Posterior cingulate gyrus (tissue), 11 donors: ENCODE measurements at regions not wholly inside any gene's neighbourhood (a gene's known extent, or its start where the extent isn't known, plus 50 kb on each side); places are given as distances from the start of the nearest gene placed in this dataset.

ENCODE experiments used
- DNase-seq, 10 donors: peaks; one replicate each; pipeline versions ENCODE4 v3.0.0 to v3.0.0-alpha.2; 2020 to 2021; ENCODE audit warnings: mixed read lengths in 3 of 10
- intact Hi-C: fragments of 100-400 bp; cut with DNase I; formaldehyde crosslinking; loops from one replicate; pipeline ENCODE4 v1.15.1; 2023

DNA sequence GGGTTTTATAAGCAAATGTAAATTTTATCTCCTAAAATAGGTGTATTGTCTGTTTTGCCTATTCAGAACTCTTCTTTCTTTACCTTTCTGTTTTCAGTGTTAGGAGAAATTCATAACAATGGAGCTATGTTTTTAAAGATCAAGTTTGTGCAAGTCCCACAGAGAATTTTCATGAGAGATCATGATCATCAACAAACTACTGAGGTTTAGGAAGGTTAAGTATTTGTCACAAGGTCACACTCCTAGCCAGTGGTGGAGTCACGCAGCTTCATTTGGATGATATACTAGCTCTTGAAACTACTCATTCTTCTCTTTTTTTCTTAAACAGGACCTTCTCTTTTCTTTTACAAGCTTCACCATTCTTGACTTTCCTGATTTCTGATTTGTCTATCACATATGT lies 892.6 kb upstream of the FRG1 start:
- no peak for DNase-seq
- intact Hi-C loops = no loop called here

- intact Hi-C loops = no loop called here
- DNase-seq = no peak
Observed at GRCh38 chr4:189049682-189050081, 891.0 kb upstream of the FRG1 start.

DNA sequence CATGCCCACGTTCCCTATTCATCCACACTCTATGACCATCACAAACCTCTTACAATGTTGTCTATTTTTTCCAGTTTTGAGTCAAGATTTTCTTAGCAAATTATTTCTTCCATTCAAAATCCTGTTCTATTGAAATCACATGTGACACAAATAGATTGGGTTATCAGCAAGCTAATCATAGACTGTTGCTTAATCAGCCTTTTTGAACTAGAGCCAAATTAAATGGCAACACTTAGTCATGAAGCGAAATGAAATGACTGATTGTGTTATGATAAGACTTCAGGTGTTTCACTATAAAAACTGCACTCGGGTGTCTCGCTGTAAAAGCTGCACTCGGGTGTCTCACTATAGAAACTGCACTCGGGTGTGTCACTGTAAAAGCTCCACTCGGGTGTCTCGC lies 890.0 kb upstream of the FRG1 start:
- intact Hi-C loops = no loop called here

DNA sequence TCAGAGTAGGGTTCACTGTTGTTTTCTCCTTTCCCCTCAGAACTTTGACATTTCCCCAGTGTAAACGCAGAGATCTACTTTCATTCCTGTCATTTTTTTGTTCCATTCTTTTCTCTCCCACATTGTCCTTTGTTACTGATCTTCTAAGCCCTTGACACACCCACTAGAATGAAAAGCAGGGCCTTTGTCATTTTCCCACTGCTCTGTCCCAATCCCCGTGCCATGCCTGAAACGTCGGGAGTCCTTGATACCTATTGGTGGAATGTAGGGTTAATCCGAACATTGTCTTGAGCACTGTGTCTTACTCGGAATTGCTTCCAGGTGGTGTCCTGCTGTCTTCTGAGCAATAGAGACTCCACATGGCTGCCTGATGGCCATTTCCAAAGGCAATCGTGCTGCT lies 887.1 kb upstream of the FRG1 start:
- no peak for DNase-seq
- intact Hi-C loops = no loop called here

More for the DNA sequence above, 890.0 kb upstream of the FRG1 start:
- DNase-seq = no peak

- no peak for DNase-seq
- intact Hi-C loops = no loop called here
Observed at GRCh38 chr4:189060104-189060503, 880.6 kb upstream of the FRG1 start.

DNA sequence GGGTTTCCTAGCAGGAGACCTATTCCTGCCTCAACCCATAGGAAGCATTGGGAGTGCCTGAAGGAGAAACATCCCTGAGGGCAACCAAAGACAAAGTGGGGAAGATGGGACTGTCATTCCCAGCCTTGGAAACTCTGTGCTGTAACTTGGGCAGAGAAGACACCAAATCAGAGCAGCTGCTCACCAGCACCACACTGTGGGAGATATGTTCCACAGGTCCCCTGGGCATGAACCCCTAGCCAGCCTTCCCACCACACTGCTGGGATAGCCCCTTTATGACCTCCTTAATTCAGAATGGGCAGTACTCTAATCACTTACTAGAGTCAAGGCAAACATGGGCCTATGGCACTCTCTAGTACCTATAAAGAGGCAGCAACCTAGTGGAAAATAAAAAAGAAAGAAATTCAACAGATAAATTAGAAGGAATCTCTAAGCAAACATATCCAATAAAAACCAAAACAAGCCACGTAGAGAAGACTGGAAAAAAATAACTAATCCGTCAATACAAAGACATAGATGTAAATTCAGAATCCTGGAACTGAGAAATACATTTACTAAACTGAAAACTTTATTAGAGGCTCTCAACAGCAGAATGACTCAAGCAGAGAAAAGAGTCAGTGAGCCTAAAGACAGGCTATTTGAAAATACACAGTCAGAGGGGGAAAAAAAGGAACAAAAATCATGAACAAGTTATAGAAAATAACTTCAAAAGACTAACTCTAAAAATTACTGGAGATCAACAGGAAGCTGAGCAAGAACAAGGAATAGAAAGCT lies 878.4 kb upstream of the FRG1 start:
- no peak for DNase-seq
- intact Hi-C loops = no loop called here

DNA sequence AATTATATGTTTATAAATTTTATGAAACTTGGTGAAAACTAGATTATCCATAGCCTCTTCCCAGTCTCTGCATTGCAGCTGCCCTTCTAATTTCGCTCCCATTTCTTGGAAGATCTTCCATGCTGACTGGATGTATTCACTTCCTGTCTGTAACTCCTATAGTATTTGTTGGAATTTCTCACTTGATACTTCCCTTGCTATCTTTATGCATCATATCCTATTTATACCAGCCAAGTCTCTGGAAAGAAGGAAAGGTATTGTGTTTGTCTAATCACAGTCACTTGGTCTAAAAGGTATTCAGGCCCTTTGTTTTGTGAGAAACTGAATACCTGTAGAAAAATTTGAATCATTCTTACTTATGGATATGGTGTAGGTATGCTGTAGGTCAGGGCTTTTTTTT lies 870.9 kb upstream of the FRG1 start:
- intact Hi-C loops = no loop called here
- no peak for DNase-seq

GRCh38 chr4:189071241-189071640 lies 869.4 kb upstream of the FRG1 start:
- DNase-seq = no peak
- intact Hi-C loops = no loop called here

- intact Hi-C loops = no loop called here
- no peak for DNase-seq
Observed at GRCh38 chr4:189073739-189074138, 866.9 kb upstream of the FRG1 start.

DNA sequence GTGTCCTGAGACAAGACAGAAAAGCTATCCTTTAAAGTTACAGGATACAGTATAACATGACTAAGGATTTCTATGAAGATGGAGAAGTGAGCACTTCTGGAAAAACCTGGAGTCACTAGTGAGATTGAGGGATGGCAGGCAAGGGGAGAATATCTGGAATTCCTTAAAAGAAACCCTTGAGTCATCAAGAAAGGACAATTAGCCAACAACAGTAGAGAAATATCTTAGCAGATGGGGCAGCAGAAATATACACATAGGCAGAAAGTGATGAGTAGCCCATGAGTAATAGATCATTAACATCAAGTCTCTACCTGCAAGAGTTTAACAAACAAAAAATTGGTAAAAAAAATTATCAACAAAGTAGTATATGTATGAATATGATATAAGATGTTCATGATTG lies 858.8 kb upstream of the FRG1 start:
- intact Hi-C loops = no loop called here

GRCh38 chr4:189083769-189084168 lies 856.9 kb upstream of the FRG1 start:
- intact Hi-C loops = no loop called here
- DNase-seq = no peak

More for the DNA sequence above, 858.8 kb upstream of the FRG1 start:
- DNase-seq = no peak

- no peak for DNase-seq
- intact Hi-C loops = no loop called here
Observed at GRCh38 chr4:189084671-189085070, 856.0 kb upstream of the FRG1 start.

DNA sequence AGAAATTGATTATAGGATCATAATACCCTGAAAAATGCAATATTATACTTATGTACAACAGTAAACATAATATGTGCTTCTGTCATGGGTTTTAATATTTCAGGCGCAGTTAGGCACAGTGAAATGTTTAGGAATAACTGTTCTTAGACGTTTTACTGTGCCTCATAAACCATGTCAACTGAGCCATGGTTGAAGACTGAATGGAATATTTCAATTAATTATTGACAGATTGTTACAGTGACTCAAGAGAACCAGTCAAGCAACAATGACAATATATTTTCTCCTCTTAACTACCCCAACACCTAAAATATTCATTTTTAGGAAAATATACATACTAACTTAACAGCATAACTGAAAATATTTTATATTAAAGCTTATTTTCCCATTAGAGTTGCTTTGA lies 852.7 kb upstream of the FRG1 start:
- DNase-seq = no peak
- intact Hi-C loops = no loop called here

DNA sequence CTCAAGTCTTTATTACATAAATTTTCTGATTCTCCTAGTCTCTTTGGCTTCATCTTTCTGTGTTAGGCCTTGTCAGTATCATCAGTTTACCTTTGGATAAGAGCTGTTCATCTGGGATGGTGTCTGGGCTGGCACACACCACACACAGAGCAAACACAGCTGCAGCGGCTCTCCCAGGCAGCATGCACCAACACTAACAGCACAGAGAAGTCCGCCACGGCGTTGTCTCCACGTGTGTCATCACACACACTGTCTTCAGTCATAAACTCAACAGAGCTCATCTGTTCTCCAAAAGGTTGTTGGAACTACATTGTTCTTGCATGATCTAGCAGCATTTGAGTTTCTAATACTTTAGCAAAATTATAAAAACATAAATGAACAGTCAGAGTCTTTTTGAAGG lies 851.9 kb upstream of the FRG1 start:
- intact Hi-C loops = no loop called here
- no peak for DNase-seq

DNA sequence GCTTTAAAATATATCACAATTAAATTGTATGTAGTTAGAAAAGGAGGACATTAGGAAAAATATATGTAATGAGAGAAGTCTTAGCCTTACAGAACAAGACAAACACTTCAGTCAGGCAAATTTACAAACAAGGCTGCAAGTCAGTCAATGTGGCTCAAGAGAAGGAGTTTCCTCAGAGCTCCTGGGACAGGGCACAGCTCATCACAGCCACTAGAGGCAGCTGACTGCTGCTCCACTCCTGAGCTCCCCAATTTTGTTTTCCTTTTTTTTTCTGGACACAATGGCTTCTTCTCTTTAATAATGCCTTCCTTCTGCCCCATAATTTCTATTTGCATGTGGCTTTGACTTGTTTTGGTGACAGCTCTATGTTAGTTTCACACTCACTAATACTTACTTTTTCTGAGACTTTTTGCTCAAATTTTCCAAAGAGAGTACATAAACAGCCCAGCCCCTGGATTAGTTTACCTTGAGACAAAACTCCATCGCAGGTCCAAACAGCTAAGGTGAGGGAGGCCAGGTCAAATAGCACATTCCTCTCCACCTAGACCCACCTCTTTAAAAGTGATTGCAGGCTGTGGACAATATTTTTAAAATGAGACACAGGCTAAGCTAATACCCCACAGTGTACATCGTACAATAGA lies 850.4 kb upstream of the FRG1 start:
- no peak for DNase-seq

GRCh38 chr4:189092581-189092980 lies 848.1 kb upstream of the FRG1 start:
- intact Hi-C loops = no loop called here
- DNase-seq = no peak

More for the DNA sequence above, 850.4 kb upstream of the FRG1 start:
- intact Hi-C loops = no loop called here

DNA sequence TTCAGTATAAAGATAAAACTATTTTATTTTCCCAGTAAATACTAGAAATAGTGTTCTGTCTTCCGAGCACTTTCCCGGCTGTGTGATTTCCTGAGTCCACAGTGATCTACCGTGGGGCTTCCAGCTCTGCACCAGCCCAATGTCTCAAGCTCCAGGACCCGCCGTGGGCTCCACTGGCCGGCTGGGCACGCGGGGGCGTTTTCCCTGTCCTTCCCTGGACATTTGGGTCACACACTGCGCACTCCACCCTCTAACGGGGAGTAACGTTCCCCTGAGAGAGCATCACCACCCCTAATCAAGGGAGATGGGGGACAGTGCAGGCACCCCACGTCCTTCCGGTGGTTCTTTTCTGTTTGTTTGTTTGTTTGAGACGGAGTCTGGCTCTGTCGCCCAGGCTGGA lies 844.6 kb upstream of the FRG1 start:
- intact Hi-C loops = no loop called here
- DNase-seq = no peak

- intact Hi-C loops = no loop called here
Observed at GRCh38 chr4:189096717-189097116, 844.0 kb upstream of the FRG1 start.

GRCh38 chr4:189098932-189099696 lies 841.6 kb upstream of the FRG1 start:
- intact Hi-C loops = no loop called here
- DNase-seq = no peak

More at GRCh38 chr4:189096717-189097116, 844.0 kb upstream of the FRG1 start:
- DNase-seq = peak in 1 of 10 donors; percentile 73

DNA sequence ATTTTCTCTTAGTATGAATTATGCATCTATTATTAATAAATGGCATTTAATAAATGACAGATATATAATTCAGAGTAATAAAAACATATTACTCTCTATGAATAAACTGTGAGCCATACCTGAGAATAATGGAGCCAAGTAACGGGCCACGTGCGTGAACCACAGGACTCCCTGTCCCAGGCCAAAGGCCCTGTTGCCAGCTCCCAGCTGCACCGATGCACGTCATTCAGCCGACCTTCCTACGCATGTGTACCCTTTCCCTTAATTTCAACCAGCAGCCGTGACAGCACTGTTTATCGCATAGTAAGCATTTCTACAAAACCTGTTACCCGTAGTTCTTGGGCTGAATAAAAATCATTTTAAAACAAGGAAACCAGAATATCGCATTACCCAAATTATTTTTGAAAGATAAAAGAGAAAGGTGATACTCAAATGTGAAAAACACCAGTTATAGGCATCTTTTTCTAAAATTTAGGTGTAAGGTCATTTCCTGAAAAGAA lies 827.2 kb upstream of the FRG1 start:
- intact Hi-C loops = no loop called here

GRCh38 chr4:189117426-189117825 lies 823.2 kb upstream of the FRG1 start:
- intact Hi-C loops = no loop called here
- DNase-seq = no peak

More for the DNA sequence above, 827.2 kb upstream of the FRG1 start:
- no peak for DNase-seq
